ENCODE measurements at regions not wholly inside any gene's neighbourhood (a gene's known extent, or its start where the extent isn't known, plus 50 kb on each side); places are given as distances from the start of the nearest gene placed in this dataset.

DNA sequence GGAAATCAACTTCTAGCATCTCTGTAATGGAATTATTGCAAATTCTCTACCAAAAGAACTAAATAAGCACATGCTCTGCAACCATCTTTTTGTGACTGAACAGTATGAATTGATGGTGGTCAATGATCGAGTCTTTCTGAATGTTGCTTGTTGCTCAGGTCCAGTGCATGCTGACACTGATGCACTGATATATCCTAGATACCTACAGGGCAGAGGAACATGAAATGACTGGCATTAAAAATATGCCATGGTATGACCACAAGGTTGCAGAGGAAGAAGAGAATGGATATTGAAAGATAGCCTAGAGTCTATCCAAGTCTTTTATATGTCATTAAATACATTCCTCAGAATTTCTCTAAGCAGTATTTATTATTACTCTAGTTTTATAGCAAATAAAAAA, 692.8 kb upstream of the TENM3 start:
- Histone ChIP-seq H3K27ac (no peak overlapping the region), H3K27me3 (no peaks in the 10 kb centered on the region), H3K36me3 (no peaks in the 10 kb centered on the region), H3K4me3 (no peak overlapping the region), H3K4me1 (no peaks in the 10 kb centered on the region), H3K9me3 (no peaks in the 10 kb centered on the region)
- TF ChIP-seq POLR2AphosphoS5 (IDR thresholded peaks at IDR 0.05; ENCODE audit: insufficient read depth in 1 of 2, low read depth in 1 of 2) (no peak), POLR2A (IDR thresholded peaks at IDR 0.05) (no peak)
- TF ChIP-seq, protein P1, sequence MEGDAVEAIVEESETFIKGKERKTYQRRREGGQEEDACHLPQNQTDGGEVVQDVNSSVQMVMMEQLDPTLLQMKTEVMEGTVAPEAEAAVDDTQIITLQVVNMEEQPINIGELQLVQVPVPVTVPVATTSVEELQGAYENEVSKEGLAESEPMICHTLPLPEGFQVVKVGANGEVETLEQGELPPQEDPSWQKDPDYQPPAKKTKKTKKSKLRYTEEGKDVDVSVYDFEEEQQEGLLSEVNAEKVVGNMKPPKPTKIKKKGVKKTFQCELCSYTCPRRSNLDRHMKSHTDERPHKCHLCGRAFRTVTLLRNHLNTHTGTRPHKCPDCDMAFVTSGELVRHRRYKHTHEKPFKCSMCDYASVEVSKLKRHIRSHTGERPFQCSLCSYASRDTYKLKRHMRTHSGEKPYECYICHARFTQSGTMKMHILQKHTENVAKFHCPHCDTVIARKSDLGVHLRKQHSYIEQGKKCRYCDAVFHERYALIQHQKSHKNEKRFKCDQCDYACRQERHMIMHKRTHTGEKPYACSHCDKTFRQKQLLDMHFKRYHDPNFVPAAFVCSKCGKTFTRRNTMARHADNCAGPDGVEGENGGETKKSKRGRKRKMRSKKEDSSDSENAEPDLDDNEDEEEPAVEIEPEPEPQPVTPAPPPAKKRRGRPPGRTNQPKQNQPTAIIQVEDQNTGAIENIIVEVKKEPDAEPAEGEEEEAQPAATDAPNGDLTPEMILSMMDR (IDR thresholded peaks at IDR 0.05): no peak
- no peak for DNase-seq (ENCODE audit: extremely low spot score in 2 of 2)
- intact Hi-C loops (cut with DNase I): no loop called here

DNA sequence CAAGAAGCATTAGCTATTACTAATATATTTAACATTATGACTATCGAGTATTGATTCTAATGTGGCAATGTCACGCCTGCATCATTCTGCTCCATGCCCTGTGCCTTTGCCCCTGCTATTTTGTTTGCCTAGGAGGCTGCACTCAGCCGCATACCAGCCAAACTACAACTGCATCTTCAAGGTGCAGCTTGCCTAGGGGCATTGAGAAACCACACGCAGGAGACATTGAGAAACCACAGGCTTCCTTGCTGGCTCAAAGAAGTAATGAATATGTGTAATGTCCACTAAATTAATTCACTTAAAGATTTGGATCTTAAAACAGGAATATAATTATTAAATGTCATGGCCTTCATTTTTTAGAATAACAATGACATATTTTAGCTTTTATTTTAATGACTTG, 683.6 kb upstream of the TENM3 start:
- TF ChIP-seq, protein P1 (IDR thresholded peaks at IDR 0.05): no peak
- TF ChIP-seq POLR2A (IDR thresholded peaks at IDR 0.05) (no peak), POLR2AphosphoS5 (IDR thresholded peaks at IDR 0.05; ENCODE audit: insufficient read depth in 1 of 2, low read depth in 1 of 2) (no peak)
- H3K4me1 ChIP-seq: no peaks in the 10 kb centered on the region
- H3K27me3 ChIP-seq: no peaks in the 10 kb centered on the region
- intact Hi-C loops (cut with DNase I): no loop called here
- no peak overlapping the region for H3K27ac ChIP-seq
- no peak overlapping the region for H3K4me3 ChIP-seq
- H3K36me3 ChIP-seq: no peaks in the 10 kb centered on the region
- no peak for DNase-seq (ENCODE audit: extremely low spot score in 2 of 2)
- no peaks in the 10 kb centered on the region for H3K9me3 ChIP-seq

GRCh38 chr4:181562399-181562798, 680.8 kb upstream of the TENM3 start:
- no peaks in the 10 kb centered on the region for H3K9me3 ChIP-seq
- H3K27ac ChIP-seq: no peak overlapping the region
- DNase-seq (ENCODE audit: extremely low spot score in 2 of 2): no peak
- intact Hi-C loops (cut with DNase I): no loop called here
- H3K4me1 ChIP-seq: no peaks in the 10 kb centered on the region
- TF ChIP-seq POLR2A (IDR thresholded peaks at IDR 0.05): no peak
- TF ChIP-seq POLR2AphosphoS5 (IDR thresholded peaks at IDR 0.05; ENCODE audit: insufficient read depth in 1 of 2, low read depth in 1 of 2): no peak
- TF ChIP-seq, protein P1 (IDR thresholded peaks at IDR 0.05): no peak
- no peaks in the 10 kb centered on the region for H3K36me3 ChIP-seq
- no peaks in the 10 kb centered on the region for H3K27me3 ChIP-seq
- H3K4me3 ChIP-seq: no peak overlapping the region

GRCh38 chr4:181564625-181565024, 678.6 kb upstream of the TENM3 start:
- Histone ChIP-seq H3K27ac (no peak overlapping the region), H3K4me1 (no peaks in the 10 kb centered on the region), H3K9me3 (no peaks in the 10 kb centered on the region), H3K27me3 (no peaks in the 10 kb centered on the region), H3K4me3 (no peak overlapping the region), H3K36me3 (no peaks in the 10 kb centered on the region)
- TF ChIP-seq POLR2AphosphoS5 (IDR thresholded peaks at IDR 0.05; ENCODE audit: insufficient read depth in 1 of 2, low read depth in 1 of 2) (no peak), POLR2A (IDR thresholded peaks at IDR 0.05) (no peak)
- TF ChIP-seq, protein P1 (IDR thresholded peaks at IDR 0.05): no peak
- no peak for DNase-seq (ENCODE audit: extremely low spot score in 2 of 2)
- intact Hi-C loops (cut with DNase I): no loop called here

DNA sequence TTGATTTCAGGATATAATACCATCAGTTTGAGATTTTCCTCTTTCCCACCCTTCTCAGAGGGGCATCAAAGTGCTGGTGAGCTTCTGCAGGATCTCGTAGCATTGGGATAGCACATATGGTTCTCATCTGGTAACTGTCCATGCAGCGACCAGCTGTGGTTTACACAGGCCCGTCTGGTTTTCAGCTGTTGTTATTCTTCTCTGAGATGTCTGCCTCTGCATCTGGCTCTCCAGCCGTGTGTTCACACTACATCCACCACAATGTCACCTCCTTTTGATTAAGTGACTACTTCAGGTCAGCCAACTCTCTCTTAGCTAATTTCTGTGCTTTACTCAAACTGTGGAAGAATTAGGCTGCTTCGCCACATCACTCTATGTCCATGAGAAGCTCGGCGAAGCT, 676.7 kb upstream of the TENM3 start:
- Histone ChIP-seq H3K4me3 (no peak overlapping the region), H3K36me3 (no peaks in the 10 kb centered on the region), H3K9me3 (no peaks in the 10 kb centered on the region), H3K4me1 (no peaks in the 10 kb centered on the region), H3K27ac (no peak overlapping the region), H3K27me3 (no peaks in the 10 kb centered on the region)
- intact Hi-C loops (cut with DNase I): no loop called here
- TF ChIP-seq POLR2A (IDR thresholded peaks at IDR 0.05) (no peak), POLR2AphosphoS5 (IDR thresholded peaks at IDR 0.05; ENCODE audit: insufficient read depth in 1 of 2, low read depth in 1 of 2) (no peak)
- TF ChIP-seq, protein P1 (IDR thresholded peaks at IDR 0.05): no peak
- no peak for DNase-seq (ENCODE audit: extremely low spot score in 2 of 2)

Data from vagina (tissue), 2 donors.